ENCODE measurements at regions not wholly inside any gene's neighbourhood (a gene's known extent, or its start where the extent isn't known, plus 50 kb on each side); places are given as distances from the start of the nearest gene placed in this dataset.

GRCh38 chr2:225156853-225157451 is 114.7 kb upstream of the DOCK10 start:
- Mint-ChIP-seq H3K9me3 (peaks cover 3% of the 10 kb centered on the region), H3K27me3 (no peaks in the 10 kb centered on the region), H3K4me1 (ENCODE audit: unreplicated experiment) (no peaks in the 10 kb centered on the region), H3K36me3 (no peaks in the 10 kb centered on the region), H3K4me3 (no peak overlapping the region), H3K27ac (no peak overlapping the region)
- no peak for DNase-seq (ENCODE audit: extremely low spot score, unreplicated experiment)
- TF ChIP-seq CTCF (conservative IDR thresholded peaks at IDR 0.05): no peak

- Mint-ChIP-seq H3K4me3 (no peak overlapping the region), H3K27me3 (no peaks in the 10 kb centered on the region), H3K27ac (no peak overlapping the region), H3K4me1 (ENCODE audit: unreplicated experiment) (no peaks in the 10 kb centered on the region), H3K9me3 (no peaks in the 10 kb centered on the region), H3K36me3 (no peaks in the 10 kb centered on the region)
- TF ChIP-seq CTCF (conservative IDR thresholded peaks at IDR 0.05): no peak
- DNase-seq (ENCODE audit: extremely low spot score, unreplicated experiment): no peak
These were observed 98.5 kb upstream of the DOCK10 start for GRCh38 chr2:225140723-225141122.

DNA sequence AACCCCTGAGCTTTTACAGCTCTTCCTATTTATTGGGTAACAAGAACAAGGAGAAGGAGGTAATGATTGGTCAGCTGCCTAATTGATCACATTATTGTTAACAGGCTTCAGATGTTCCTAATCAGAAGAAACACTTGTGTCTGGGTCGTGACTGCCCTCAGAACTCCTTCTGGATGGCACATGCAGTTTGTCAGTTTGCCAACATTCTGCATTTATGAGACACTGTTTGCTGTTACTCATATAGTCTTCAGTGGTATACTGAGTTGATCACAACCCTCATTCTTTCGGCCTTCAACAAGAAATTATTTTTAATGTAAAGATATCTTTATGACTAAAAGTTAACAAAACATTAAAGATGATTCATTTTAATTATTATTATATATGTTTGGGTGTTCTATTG is 95.7 kb upstream of the DOCK10 start:
- H3K9me3 Mint-ChIP-seq: no peaks in the 10 kb centered on the region
- H3K36me3 Mint-ChIP-seq: no peaks in the 10 kb centered on the region
- DNase-seq (ENCODE audit: extremely low spot score, unreplicated experiment): no peak
- TF ChIP-seq CTCF (conservative IDR thresholded peaks at IDR 0.05): no peak
- no peaks in the 10 kb centered on the region for H3K27me3 Mint-ChIP-seq
- H3K27ac Mint-ChIP-seq: no peak overlapping the region
- no peaks in the 10 kb centered on the region for H3K4me1 Mint-ChIP-seq (ENCODE audit: unreplicated experiment)
- no peak overlapping the region for H3K4me3 Mint-ChIP-seq

DNA sequence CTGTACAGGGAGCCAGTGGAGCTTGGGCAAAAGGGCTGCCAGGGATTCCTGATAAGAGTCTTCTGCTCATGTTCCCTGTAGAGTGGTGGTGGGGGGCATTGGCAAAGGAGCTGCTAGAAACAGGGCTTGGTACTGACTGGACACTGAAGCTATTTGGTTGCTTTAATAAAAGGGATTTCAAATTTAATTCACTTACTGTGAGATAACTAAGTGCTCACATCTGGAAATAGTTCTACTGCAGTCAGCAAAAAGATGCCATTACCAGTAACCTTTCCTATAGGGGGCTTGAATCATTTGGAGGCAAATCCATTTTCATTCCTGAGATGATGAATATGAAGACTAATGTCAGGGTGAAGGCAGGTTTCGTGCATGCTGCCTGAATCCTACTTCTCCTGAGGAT is 94.3 kb upstream of the DOCK10 start:
- no peak overlapping the region for H3K4me3 Mint-ChIP-seq
- no peak overlapping the region for H3K27ac Mint-ChIP-seq
- no peak for TF ChIP-seq CTCF (conservative IDR thresholded peaks at IDR 0.05)
- no peak for DNase-seq (ENCODE audit: extremely low spot score, unreplicated experiment)
- H3K36me3 Mint-ChIP-seq: no peaks in the 10 kb centered on the region
- H3K4me1 Mint-ChIP-seq (ENCODE audit: unreplicated experiment): no peaks in the 10 kb centered on the region
- H3K9me3 Mint-ChIP-seq: no peaks in the 10 kb centered on the region
- no peaks in the 10 kb centered on the region for H3K27me3 Mint-ChIP-seq

GRCh38 chr2:225131898-225132297 is 89.6 kb upstream of the DOCK10 start:
- no peak overlapping the region for H3K27ac Mint-ChIP-seq
- H3K27me3 Mint-ChIP-seq: no peaks in the 10 kb centered on the region
- no peaks in the 10 kb centered on the region for H3K4me1 Mint-ChIP-seq (ENCODE audit: unreplicated experiment)
- H3K9me3 Mint-ChIP-seq: no peaks in the 10 kb centered on the region
- no peaks in the 10 kb centered on the region for H3K36me3 Mint-ChIP-seq
- DNase-seq (ENCODE audit: extremely low spot score, unreplicated experiment): no peak
- H3K4me3 Mint-ChIP-seq: no peak overlapping the region
- TF ChIP-seq CTCF (conservative IDR thresholded peaks at IDR 0.05): no peak

GRCh38 chr2:225130093-225130492 is 87.8 kb upstream of the DOCK10 start:
- no peak for TF ChIP-seq CTCF (conservative IDR thresholded peaks at IDR 0.05)
- Mint-ChIP-seq H3K9me3 (no peaks in the 10 kb centered on the region), H3K36me3 (no peaks in the 10 kb centered on the region), H3K4me3 (no peak overlapping the region), H3K27me3 (no peaks in the 10 kb centered on the region), H3K4me1 (ENCODE audit: unreplicated experiment) (no peaks in the 10 kb centered on the region), H3K27ac (no peak overlapping the region)
- DNase-seq (ENCODE audit: extremely low spot score, unreplicated experiment): no peak
